ENCODE measurements at regions not wholly inside any gene's neighbourhood (a gene's known extent, or its start where the extent isn't known, plus 50 kb on each side); places are given as distances from the start of the nearest gene placed in this dataset.

- TF ChIP-seq CTCF (IDR thresholded peaks at IDR 0.05), result no peak
- TF ChIP-seq POLR2A (IDR thresholded peaks at IDR 0.05), result no peak
Measured at GRCh38 chr5:162796507-162796906, 640.9 kb upstream of the CCNG1 start.
